ENCODE measurements at regions not wholly inside any gene's neighbourhood (a gene's known extent, or its start where the extent isn't known, plus 50 kb on each side); places are given as distances from the start of the nearest gene placed in this dataset.
"Not testable (repeated sequence)": the region's sequence is repeated elsewhere in the genome, so short reads cannot be mapped to it uniquely, and the experiment has no call there.

GRCh38 chr6:43932259-43933147 lies 162.5 kb downstream of the VEGFA start:
- DNase-seq, result no peak

- no peak for DNase-seq
Measured at GRCh38 chr6:43931201-43931600, 161.2 kb downstream of the VEGFA start.

GRCh38 chr6:43930440-43931154 lies 160.6 kb downstream of the VEGFA start:
- no peak for DNase-seq

GRCh38 chr6:43929511-43929910 lies 159.5 kb downstream of the VEGFA start:
- no peak for DNase-seq

DNA sequence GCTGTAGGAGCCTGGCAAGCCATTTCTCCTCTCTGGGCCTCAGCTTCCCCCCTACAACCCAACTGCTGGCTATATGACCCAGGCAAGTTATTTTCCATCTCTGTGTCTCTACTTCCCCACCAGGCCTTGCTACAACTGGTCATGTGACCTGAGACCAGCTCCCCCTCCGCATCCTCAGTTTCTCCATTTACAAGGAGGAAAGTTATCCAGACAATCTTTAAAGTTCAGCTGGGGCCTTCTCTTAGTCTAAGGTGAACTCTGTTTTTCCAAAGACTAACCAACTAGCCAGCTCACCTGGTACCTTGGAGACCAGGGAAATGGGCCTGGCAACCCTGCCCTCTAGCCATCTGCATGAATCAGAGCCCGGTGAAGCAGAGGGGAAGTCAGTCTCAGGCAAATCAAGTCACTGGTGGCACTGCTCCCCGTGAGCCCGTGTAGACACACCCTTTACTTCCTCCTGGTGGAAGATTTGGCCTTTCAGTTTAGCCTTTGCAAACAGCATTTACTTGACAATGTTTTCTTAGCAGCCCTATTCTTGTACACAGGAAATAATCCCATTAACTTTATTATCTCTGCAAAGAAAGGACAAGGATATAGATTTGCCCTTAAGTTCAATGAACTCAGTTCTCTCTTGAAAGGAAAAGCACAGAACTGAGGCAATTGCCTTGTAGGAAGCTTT lies 157.7 kb downstream of the VEGFA start:
- no peak for DNase-seq

- DNase-seq, result peak; percentile 53
Measured at GRCh38 chr6:43926634-43927531, 156.9 kb downstream of the VEGFA start.

DNA sequence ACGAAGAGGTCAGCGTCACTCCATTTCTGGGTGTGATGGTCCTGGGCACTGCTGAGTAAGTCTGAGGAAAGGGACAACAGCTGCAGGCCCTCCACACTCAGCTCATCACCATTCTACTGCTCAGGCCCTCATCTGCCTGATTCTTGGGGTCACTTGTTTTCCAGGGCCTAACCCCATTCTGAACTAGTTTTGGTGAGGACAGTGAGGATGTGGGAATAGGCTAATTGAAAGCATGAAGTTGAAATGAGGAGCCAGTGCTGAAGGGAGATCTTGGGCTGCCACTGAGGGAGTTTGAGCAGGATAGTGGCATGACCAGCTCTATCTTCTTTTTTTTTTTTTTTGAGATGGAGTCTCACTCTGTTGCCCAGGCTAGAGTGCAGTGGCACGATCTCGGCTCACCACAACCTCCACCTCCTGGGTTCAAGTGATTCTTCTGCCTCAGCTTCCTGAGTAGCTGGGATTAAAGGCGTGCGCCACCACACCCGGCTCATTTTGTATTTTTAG lies 155.7 kb downstream of the VEGFA start:
- not testable (repeated sequence) for DNase-seq

DNA sequence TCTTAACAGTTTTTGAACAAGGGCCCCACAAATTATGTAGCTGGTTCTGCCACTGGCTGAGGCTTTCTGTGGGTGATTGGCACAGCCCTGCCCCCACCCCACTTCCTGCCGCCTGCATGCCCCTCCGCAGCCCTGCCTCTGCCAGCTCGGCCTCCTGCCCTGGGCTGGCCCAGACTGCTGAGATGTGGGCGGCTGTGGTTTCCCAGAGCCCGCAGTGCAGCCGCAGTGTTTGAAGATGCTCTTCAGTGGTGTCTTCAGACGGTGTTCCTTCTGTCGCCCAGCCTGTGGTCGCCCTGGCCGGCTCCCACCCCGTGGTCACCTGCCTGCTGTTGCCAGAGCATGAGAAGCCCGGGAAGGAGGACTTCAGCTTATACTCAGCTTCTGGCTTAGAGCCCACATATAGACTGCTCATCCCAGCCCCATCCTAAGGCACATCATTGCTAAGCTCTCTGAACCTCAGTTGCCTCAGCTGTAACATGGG lies 154.3 kb downstream of the VEGFA start:
- no peak for DNase-seq

GRCh38 chr6:43923376-43924221 lies 153.6 kb downstream of the VEGFA start:
- DNase-seq, result no peak

GRCh38 chr6:43922426-43923375 lies 152.7 kb downstream of the VEGFA start:
- no peak for DNase-seq

GRCh38 chr6:43921548-43922425 lies 151.8 kb downstream of the VEGFA start:
- no peak for DNase-seq

DNA sequence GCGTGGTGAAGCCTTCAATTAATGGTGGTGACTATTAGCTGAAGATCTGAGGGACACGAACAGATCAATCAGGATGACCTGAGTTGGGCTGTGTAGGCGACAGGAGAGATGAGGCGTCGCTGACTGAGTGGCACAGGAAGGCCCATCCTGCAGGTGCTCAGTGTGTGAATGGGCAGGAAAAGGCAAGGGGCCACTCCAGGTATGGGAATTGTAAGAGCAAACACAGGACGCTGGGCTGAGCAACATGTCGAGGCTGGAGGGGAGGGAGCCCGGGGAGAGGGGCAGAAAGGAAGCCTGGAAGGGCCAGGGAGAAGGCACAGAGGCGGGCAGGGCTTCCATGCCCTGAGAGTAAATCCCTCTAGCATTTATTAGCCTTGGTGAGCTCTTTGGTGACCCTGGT lies 151.0 kb downstream of the VEGFA start:
- peak; percentile 85 for DNase-seq

DNA sequence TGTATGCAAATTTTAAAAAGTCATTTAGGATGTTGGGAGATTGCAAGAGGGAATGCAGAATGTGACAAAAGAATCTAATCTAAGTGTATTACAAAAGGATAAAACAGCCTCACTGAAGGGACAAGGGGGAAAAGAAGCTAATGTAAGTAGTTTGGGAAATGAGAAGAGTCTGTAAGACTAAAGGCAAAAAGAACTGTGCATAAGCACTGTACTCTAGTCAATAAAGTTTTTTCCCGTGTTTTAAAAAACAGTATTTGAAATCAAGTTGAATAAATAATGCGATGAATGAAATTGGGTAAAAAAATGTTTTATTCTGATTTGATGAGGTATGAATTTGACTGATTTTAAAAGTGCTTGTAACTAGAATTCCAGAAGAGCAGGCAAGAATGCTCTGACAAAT lies 149.8 kb downstream of the VEGFA start:
- DNase-seq, result no peak

DNA sequence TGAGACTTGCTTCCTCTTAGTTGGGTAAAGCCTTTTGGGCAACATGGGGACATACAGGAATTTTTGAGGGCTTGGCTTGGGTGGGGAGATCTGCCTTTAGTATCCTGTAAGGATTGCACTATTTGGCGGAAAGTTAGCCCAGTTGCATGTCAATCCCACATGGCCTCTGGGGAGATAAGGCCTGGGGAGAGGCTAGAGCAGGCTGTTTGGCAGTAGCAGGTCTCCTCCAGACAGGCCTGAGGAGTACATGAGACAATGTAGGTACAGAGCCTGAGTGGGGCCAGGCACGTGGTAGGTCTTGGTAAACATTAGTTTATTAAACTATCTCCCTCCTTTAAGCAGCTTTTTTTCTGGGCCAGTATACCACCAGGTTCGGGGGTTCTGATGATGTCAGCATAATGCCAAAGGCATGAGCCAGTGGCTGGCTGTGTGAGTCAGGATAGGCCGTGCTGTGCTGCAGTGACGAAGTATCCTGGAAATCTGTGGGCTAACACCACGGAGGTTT lies 147.9 kb downstream of the VEGFA start:
- no peak for DNase-seq

DNA sequence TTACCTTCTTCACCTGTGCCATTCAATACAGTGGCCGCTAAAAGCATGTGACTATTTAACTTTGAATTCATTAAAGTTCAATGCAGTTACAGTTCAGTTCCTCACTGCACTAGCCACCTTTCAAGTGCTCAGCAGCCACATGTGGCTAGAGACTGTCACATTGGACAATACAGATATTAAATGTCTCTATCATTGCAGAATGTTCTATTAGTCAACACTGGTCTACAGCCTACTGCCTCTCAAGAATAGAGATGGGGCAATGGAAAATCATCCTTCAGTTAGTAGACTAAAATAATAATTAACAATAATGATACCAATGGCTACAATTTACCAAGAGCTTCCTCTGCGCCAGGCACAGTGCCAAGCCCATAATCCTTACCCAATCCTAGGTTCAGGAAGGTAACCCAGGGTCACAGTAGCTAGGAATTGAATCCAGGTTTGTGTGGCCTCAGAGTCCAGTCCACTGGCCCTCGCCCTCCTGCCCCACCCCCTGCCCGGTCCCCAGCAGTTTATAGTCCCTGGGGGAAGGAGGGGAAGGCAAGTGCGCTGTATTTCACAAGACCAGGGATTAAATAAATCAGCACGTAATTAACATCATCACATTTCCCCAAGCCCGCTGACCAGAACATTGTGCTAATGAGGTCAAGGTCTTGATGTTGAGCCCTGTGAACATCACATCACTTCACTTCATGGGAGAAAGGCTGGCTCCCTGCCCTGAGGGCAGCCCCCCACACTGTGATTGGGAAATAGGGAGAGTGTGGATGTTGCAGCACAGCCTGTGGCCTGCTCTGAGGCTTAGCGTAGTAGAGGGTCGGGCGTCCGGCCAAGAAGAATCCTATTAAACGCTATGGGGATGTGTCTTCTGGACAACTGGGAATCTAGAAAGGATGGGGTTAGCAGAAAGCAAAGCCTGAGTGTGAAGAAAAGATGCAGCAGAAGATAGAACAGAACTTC lies 147.2 kb downstream of the VEGFA start:
- no peak for DNase-seq

- no peak for DNase-seq
Measured at GRCh38 chr6:43915986-43916923, 146.2 kb downstream of the VEGFA start.
